Colon (tissue), 2 donors: ENCODE measurements at regions not wholly inside any gene's neighbourhood (a gene's known extent, or its start where the extent isn't known, plus 50 kb on each side); places are given as distances from the start of the nearest gene placed in this dataset.
"Not testable (repeated sequence)": the region's sequence is repeated elsewhere in the genome, so short reads cannot be mapped to it uniquely, and the experiment has no call there.

Experiments
- FAIRE-seq: peaks from 2 replicates; lab custom pipeline; 2012; peaks lifted over from hg19 to GRCh38; lab: Jason Lieb, UNC
- donor health status: control.
- donor health status: control.

GRCh38 chr13:79913141-79913827 lies 427.6 kb downstream of the SPRY2 start:
- no peak for FAIRE-seq

GRCh38 chr13:79912403-79912802 lies 428.5 kb downstream of the SPRY2 start:
- no peak for FAIRE-seq

- FAIRE-seq: no peak
These were observed 429.9 kb downstream of the SPRY2 start for GRCh38 chr13:79910875-79911540.

- FAIRE-seq: no peak
These were observed 428.7 kb downstream of the NDFIP2 start for GRCh38 chr13:79909644-79910043.

GRCh38 chr13:79908381-79908780 lies 427.4 kb downstream of the NDFIP2 start:
- FAIRE-seq: no peak

- no peak for FAIRE-seq
These were observed 426.6 kb downstream of the NDFIP2 start for GRCh38 chr13:79907527-79907926.

- no peak for FAIRE-seq
These were observed 425.4 kb downstream of the NDFIP2 start for GRCh38 chr13:79906345-79906744.

- FAIRE-seq: no peak
These were observed 424.1 kb downstream of the NDFIP2 start for GRCh38 chr13:79905018-79905417.

- no peak for FAIRE-seq
These were observed 423.6 kb downstream of the NDFIP2 start for GRCh38 chr13:79904581-79904980.

- no peak for FAIRE-seq
These were observed 420.4 kb downstream of the NDFIP2 start for GRCh38 chr13:79901336-79901735.

- no peak for FAIRE-seq
These were observed 419.4 kb downstream of the NDFIP2 start for GRCh38 chr13:79900356-79900755.

GRCh38 chr13:79898996-79899395 lies 418.0 kb downstream of the NDFIP2 start:
- no peak for FAIRE-seq

GRCh38 chr13:79898202-79898826 lies 417.4 kb downstream of the NDFIP2 start:
- FAIRE-seq: no peak

GRCh38 chr13:79896851-79897250 lies 415.9 kb downstream of the NDFIP2 start:
- FAIRE-seq: no peak

GRCh38 chr13:79895416-79895815 lies 414.5 kb downstream of the NDFIP2 start:
- no peak for FAIRE-seq

GRCh38 chr13:79887278-79887677 lies 406.3 kb downstream of the NDFIP2 start:
- FAIRE-seq: not testable (repeated sequence)

- FAIRE-seq: no peak
These were observed 405.6 kb downstream of the NDFIP2 start for GRCh38 chr13:79886601-79887000.

GRCh38 chr13:79884890-79885289 lies 403.9 kb downstream of the NDFIP2 start:
- FAIRE-seq: no peak

GRCh38 chr13:79883216-79883615 lies 402.3 kb downstream of the NDFIP2 start:
- no peak for FAIRE-seq

- FAIRE-seq: no peak
These were observed 399.9 kb downstream of the NDFIP2 start for GRCh38 chr13:79880818-79881217.

- FAIRE-seq: no peak
These were observed 393.7 kb downstream of the NDFIP2 start for GRCh38 chr13:79874396-79875360.

- FAIRE-seq: no peak
These were observed 390.6 kb downstream of the NDFIP2 start for GRCh38 chr13:79871594-79871993.
